Activated T-helper 2 cell treated with anti-CD3 and anti-CD28 coated beads, Interferon-gamma antibody, Interleukin-2, Interleukin-4, amounts not matched to agents 10 μg/mL and 5 μg/mL and 100 μg/mL, durations not matched to agents 14 hours and 24 hours and 36 hours (primary cell): ENCODE measurements at regions not wholly inside any gene's neighbourhood (a gene's known extent, or its start where the extent isn't known, plus 50 kb on each side); places are given as distances from the start of the nearest gene placed in this dataset.

ENCODE experiments used
- DNase-seq: peaks from one replicate; pipeline ENCODE4 v3.0.0; 2021; ENCODE audit warnings: low spot score
- H3K27ac Mint-ChIP-seq: one replicate; pipeline ENCODE4 v1.8.0; 2021; ENCODE audit warnings: mixed read lengths
- H3K27me3 Mint-ChIP-seq: one replicate; pipeline ENCODE4 v1.8.0; 2021; ENCODE audit warnings: low read depth, mixed read lengths
- H3K36me3 Mint-ChIP-seq: one replicate; pipeline ENCODE4 v1.8.0; 2021; ENCODE audit warnings: low read depth, mixed read lengths
- H3K4me1 Mint-ChIP-seq: one replicate; pipeline ENCODE4 v1.8.0; 2021; ENCODE audit warnings: low read depth, mixed read lengths
- H3K4me3 Mint-ChIP-seq: one replicate; pipeline ENCODE4 v1.8.0; 2021; ENCODE audit warnings: low read depth, mild to moderate bottlenecking, moderate library complexity, mixed read lengths
- H3K9me3 Mint-ChIP-seq: one replicate; pipeline ENCODE4 v1.8.0; 2021; ENCODE audit warnings: mixed read lengths
- intact Hi-C: fragments of 100-400 bp; cut with micrococcal nuclease; formaldehyde crosslinking; loops from one replicate; pipeline ENCODE4 v1.15.1; 2023

GRCh38 chr13:79736356-79736755 lies 255.4 kb downstream of the NDFIP2 start:
- intact Hi-C loops = no loop called here
- H3K4me1 Mint-ChIP-seq = no peaks in the 10 kb centered on the region

GRCh38 chr13:79735228-79735627 lies 254.3 kb downstream of the NDFIP2 start:
- intact Hi-C loops = no loop called here
- H3K27me3 Mint-ChIP-seq = no peaks in the 10 kb centered on the region
- H3K4me1 Mint-ChIP-seq = no peaks in the 10 kb centered on the region
- H3K9me3 Mint-ChIP-seq = no peaks in the 10 kb centered on the region
- no peak overlapping the region for H3K27ac Mint-ChIP-seq
- no peaks in the 10 kb centered on the region for H3K36me3 Mint-ChIP-seq
- DNase-seq = no peak
- H3K4me3 Mint-ChIP-seq = no peak overlapping the region

More at GRCh38 chr13:79736356-79736755, 255.4 kb downstream of the NDFIP2 start:
- H3K4me3 Mint-ChIP-seq = no peak overlapping the region
- H3K27me3 Mint-ChIP-seq = no peaks in the 10 kb centered on the region
- no peaks in the 10 kb centered on the region for H3K36me3 Mint-ChIP-seq
- no peak for DNase-seq
- no peak overlapping the region for H3K27ac Mint-ChIP-seq
- H3K9me3 Mint-ChIP-seq = no peaks in the 10 kb centered on the region

- H3K9me3 Mint-ChIP-seq = no peaks in the 10 kb centered on the region
- H3K36me3 Mint-ChIP-seq = no peaks in the 10 kb centered on the region
- intact Hi-C loops = no loop called here
- H3K27ac Mint-ChIP-seq = no peak overlapping the region
- no peaks in the 10 kb centered on the region for H3K27me3 Mint-ChIP-seq
- no peak for DNase-seq
- no peak overlapping the region for H3K4me3 Mint-ChIP-seq
- no peaks in the 10 kb centered on the region for H3K4me1 Mint-ChIP-seq
Measured at GRCh38 chr13:79727086-79727485, 246.1 kb downstream of the NDFIP2 start.

- DNase-seq = no peak
- Mint-ChIP-seq H3K27ac (no peak overlapping the region), H3K9me3 (no peaks in the 10 kb centered on the region), H3K4me3 (no peak overlapping the region), H3K36me3 (no peaks in the 10 kb centered on the region), H3K27me3 (no peaks in the 10 kb centered on the region), H3K4me1 (no peaks in the 10 kb centered on the region)
- intact Hi-C loops = no loop called here
Measured at GRCh38 chr13:79725841-79726240, 244.9 kb downstream of the NDFIP2 start.

- no peak overlapping the region for H3K27ac Mint-ChIP-seq
- intact Hi-C loops = no loop called here
- no peaks in the 10 kb centered on the region for H3K4me1 Mint-ChIP-seq
- H3K4me3 Mint-ChIP-seq = no peak overlapping the region
- no peak for DNase-seq
- H3K9me3 Mint-ChIP-seq = no peaks in the 10 kb centered on the region
- no peaks in the 10 kb centered on the region for H3K36me3 Mint-ChIP-seq
- no peaks in the 10 kb centered on the region for H3K27me3 Mint-ChIP-seq
Measured at GRCh38 chr13:79724348-79725103, 243.6 kb downstream of the NDFIP2 start.

GRCh38 chr13:79723519-79724024 lies 242.6 kb downstream of the NDFIP2 start:
- intact Hi-C loops = no loop called here
- DNase-seq = no peak
- no peak overlapping the region for H3K4me3 Mint-ChIP-seq
- H3K9me3 Mint-ChIP-seq = peaks cover 1% of the 10 kb centered on the region
- no peaks in the 10 kb centered on the region for H3K4me1 Mint-ChIP-seq
- H3K36me3 Mint-ChIP-seq = no peaks in the 10 kb centered on the region
- H3K27ac Mint-ChIP-seq = no peak overlapping the region
- H3K27me3 Mint-ChIP-seq = no peaks in the 10 kb centered on the region

- intact Hi-C loops = no loop called here
- H3K36me3 Mint-ChIP-seq = no peaks in the 10 kb centered on the region
- H3K27me3 Mint-ChIP-seq = no peaks in the 10 kb centered on the region
- DNase-seq = no peak
- no peaks in the 10 kb centered on the region for H3K4me1 Mint-ChIP-seq
- no peak overlapping the region for H3K4me3 Mint-ChIP-seq
- H3K9me3 Mint-ChIP-seq = peaks cover 6% of the 10 kb centered on the region
- H3K27ac Mint-ChIP-seq = no peak overlapping the region
Measured at GRCh38 chr13:79722885-79723445, 242.0 kb downstream of the NDFIP2 start.

GRCh38 chr13:79716191-79716590 lies 235.2 kb downstream of the NDFIP2 start:
- no peak for DNase-seq
- no peaks in the 10 kb centered on the region for H3K4me1 Mint-ChIP-seq
- no peak overlapping the region for H3K4me3 Mint-ChIP-seq
- intact Hi-C loops = no loop called here
- H3K27me3 Mint-ChIP-seq = no peaks in the 10 kb centered on the region
- H3K9me3 Mint-ChIP-seq = peaks cover 6% of the 10 kb centered on the region
- H3K36me3 Mint-ChIP-seq = no peaks in the 10 kb centered on the region
- H3K27ac Mint-ChIP-seq = no peak overlapping the region

GRCh38 chr13:79711631-79712030 lies 230.7 kb downstream of the NDFIP2 start:
- Mint-ChIP-seq H3K36me3 (no peaks in the 10 kb centered on the region), H3K4me1 (no peaks in the 10 kb centered on the region), H3K27me3 (no peaks in the 10 kb centered on the region), H3K4me3 (no peak overlapping the region), H3K27ac (no peak overlapping the region), H3K9me3 (no peaks in the 10 kb centered on the region)
- DNase-seq = no peak
- intact Hi-C loops = no loop called here

GRCh38 chr13:79710376-79710775 lies 229.4 kb downstream of the NDFIP2 start:
- Mint-ChIP-seq H3K27me3 (no peaks in the 10 kb centered on the region), H3K27ac (no peak overlapping the region), H3K4me3 (no peak overlapping the region), H3K36me3 (no peaks in the 10 kb centered on the region), H3K4me1 (no peaks in the 10 kb centered on the region), H3K9me3 (no peaks in the 10 kb centered on the region)
- intact Hi-C loops = no loop called here
- DNase-seq = no peak

GRCh38 chr13:79709471-79709870 lies 228.5 kb downstream of the NDFIP2 start:
- H3K36me3 Mint-ChIP-seq = no peaks in the 10 kb centered on the region
- no peaks in the 10 kb centered on the region for H3K4me1 Mint-ChIP-seq
- no peak overlapping the region for H3K27ac Mint-ChIP-seq
- no peak overlapping the region for H3K4me3 Mint-ChIP-seq
- no peak for DNase-seq
- intact Hi-C loops = no loop called here
- H3K9me3 Mint-ChIP-seq = no peaks in the 10 kb centered on the region
- no peaks in the 10 kb centered on the region for H3K27me3 Mint-ChIP-seq

- no peak overlapping the region for H3K27ac Mint-ChIP-seq
- H3K36me3 Mint-ChIP-seq = no peaks in the 10 kb centered on the region
- no peaks in the 10 kb centered on the region for H3K9me3 Mint-ChIP-seq
- H3K4me3 Mint-ChIP-seq = no peak overlapping the region
- no peaks in the 10 kb centered on the region for H3K27me3 Mint-ChIP-seq
- intact Hi-C loops = no loop called here
- DNase-seq = no peak
- no peaks in the 10 kb centered on the region for H3K4me1 Mint-ChIP-seq
Measured at GRCh38 chr13:79703772-79704171, 222.8 kb downstream of the NDFIP2 start.

- no peak overlapping the region for H3K27ac Mint-ChIP-seq
- H3K4me1 Mint-ChIP-seq = no peaks in the 10 kb centered on the region
- intact Hi-C loops = no loop called here
- H3K4me3 Mint-ChIP-seq = no peak overlapping the region
- no peaks in the 10 kb centered on the region for H3K36me3 Mint-ChIP-seq
- no peaks in the 10 kb centered on the region for H3K9me3 Mint-ChIP-seq
- H3K27me3 Mint-ChIP-seq = no peaks in the 10 kb centered on the region
- no peak for DNase-seq
Measured at GRCh38 chr13:79695754-79696153, 214.8 kb downstream of the NDFIP2 start.
